ENCODE measurements at regions not wholly inside any gene's neighbourhood (a gene's known extent, or its start where the extent isn't known, plus 50 kb on each side); places are given as distances from the start of the nearest gene placed in this dataset.

DNA sequence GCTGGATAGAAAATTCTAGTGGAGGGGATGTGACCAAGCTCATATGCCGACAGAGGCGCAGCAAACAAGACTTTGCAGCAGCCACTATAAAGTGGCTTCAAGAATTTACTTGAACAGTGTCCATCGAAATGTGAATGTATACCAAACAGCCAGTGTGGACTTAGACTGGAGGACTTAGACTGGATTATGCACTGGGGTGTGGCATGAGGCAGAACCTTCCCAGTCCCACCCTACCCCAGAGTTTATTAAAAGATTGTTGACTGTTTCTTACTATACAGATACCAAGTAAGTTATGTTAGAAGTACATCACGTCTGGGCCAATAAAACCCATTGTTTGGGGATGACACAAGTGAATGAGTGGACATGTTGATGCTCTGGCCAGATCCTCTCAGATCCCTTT lies 561.3 kb upstream of the KLF4 start:
- TF ChIP-seq POLR2A (IDR thresholded peaks at IDR 0.05; ENCODE audit: extremely low read depth, insufficient read length): no peak
- TF ChIP-seq CTCF (IDR thresholded peaks at IDR 0.05; ENCODE audit: low read depth, low read length): no peak
